NCI-H146 treated with DMSO at 0.1 percent for 48 hours (cell line): ENCODE measurements at regions not wholly inside any gene's neighbourhood (a gene's known extent, or its start where the extent isn't known, plus 50 kb on each side); places are given as distances from the start of the nearest gene placed in this dataset.

Experiments used
- DNase-seq: peaks from one replicate; lab custom pipeline; 2025; ENCODE audit not compliant: unreplicated experiment; lab: John Stamatoyannopoulos, UW

- DNase-seq: no peak
These were observed 71.1 kb upstream of the SDK1 start for GRCh38 chr7:3229904-3230470.

- no peak for DNase-seq
These were observed 70.1 kb upstream of the SDK1 start for GRCh38 chr7:3230908-3231307.

GRCh38 chr7:3232228-3232627 is 68.8 kb upstream of the SDK1 start:
- no peak for DNase-seq

DNA sequence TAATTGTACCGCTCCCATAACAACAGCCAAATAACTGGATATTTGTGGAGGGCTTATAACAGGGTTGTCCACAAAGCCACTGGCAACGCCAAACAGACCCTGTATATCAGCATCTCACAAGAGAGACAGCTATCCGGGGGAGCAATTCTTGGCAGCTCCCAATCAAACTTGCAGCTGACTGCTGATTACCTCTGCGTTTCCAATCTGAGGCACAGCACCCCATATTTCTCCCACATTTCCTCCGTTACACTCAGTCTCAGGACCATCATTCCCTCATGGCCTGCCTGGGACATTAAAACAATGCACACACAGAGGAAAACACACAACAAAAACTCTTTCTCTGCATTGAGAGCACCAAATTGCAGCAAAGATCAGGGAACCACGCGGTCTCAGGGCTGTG is 67.8 kb upstream of the SDK1 start:
- DNase-seq: no peak

DNA sequence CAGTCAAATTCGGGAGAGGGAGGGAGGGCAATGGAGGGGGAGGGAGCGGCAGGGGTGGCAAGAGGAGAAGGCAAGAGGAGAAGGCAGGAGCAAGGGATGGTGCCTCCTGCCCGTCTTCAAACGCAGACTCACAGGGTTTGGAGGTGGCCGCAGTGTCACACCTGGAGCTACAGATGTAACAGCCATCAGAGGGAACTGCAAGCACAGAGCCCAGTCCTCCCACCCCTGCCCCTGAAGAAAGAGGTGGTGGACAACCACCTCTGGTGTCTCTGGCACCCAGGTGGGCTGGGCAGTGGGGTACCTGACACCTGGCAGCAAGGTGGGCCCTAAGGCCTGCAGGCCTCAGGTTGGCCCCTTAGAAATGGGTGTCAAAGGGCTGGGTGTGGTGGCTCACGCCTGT is 67.0 kb upstream of the SDK1 start:
- DNase-seq: no peak

DNA sequence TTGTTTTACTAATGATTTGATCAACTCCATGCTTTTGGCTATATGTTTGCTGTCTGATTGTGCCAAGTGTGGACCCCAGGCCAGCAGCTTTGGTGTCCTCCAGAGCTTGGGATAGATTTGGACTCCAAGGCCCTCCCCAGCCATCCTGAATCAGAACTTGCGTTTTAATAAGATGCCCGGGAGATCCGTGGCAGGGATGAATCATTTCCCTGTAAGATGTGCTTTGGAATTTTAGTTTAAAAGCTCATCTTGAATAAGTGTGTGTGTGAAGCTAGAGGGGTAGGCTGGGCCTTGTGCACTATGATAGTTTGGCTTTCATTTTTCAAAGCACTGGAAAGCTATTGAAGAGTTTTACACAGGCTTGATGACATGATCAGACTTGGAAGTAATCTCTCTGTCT is 66.2 kb upstream of the SDK1 start:
- DNase-seq: no peak

- DNase-seq: no peak
These were observed 65.7 kb upstream of the SDK1 start for GRCh38 chr7:3235322-3235721.

- DNase-seq: no peak
These were observed 64.8 kb upstream of the SDK1 start for GRCh38 chr7:3236268-3236667.

- DNase-seq: no peak
These were observed 62.4 kb upstream of the SDK1 start for GRCh38 chr7:3238525-3239210.

GRCh38 chr7:3239291-3239691 is 61.8 kb upstream of the SDK1 start:
- no peak for DNase-seq

- DNase-seq: no peak
These were observed 60.1 kb upstream of the SDK1 start for GRCh38 chr7:3240826-3241430.

- no peak for DNase-seq
These were observed 59.3 kb upstream of the SDK1 start for GRCh38 chr7:3241686-3242258.

DNA sequence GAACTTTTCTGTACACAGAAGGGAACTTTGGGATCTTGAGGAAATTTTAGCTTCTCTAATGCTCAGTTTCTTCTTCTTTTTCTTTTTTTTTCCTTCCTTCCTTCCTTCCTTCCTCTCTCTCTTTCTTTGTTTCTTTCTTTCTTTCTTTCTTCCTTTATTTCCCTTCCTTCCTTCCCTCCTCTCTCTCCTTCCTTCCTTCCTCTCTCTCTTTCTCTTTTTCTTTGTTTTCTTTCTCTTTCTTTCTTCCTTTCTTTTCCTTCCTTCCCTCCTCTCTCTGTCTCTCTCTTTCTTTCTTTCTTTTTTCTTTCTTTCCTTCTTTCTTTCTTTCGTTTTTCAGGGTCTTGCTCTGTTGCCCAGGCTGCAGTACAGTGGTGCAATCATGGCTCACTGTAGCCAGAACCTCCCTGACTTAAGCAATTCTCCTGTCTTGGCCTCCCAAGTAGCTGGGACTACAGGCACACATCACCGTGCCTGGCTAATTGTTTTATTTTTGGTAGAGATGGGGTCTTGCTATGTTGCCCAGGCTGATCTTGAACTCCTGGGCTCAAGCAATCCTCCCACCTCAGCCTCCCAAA is 58.6 kb upstream of the SDK1 start:
- DNase-seq: no peak

DNA sequence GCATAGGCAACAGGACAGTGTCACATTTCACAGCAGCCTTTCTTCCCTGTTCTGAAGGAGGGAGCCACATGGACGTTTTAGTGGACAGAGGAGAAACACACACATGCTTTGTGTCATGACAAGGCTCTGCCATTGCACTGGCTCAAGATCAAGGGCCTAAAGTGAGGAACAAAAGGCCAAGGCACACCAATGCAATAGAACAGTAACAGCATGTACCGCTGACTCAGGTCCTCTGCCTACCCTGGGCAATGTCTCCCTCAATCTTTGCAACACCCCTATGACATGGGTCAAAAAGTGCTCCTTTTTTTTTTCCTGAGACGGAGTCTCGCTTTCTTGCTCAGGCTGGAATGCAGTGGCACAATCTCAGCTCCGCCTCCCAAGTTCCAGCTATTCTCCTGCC is 57.8 kb upstream of the SDK1 start:
- no peak for DNase-seq

GRCh38 chr7:3243680-3244079 is 57.4 kb upstream of the SDK1 start:
- no peak for DNase-seq

- DNase-seq: peak; percentile 43
These were observed 56.7 kb upstream of the SDK1 start for GRCh38 chr7:3244241-3244814.

DNA sequence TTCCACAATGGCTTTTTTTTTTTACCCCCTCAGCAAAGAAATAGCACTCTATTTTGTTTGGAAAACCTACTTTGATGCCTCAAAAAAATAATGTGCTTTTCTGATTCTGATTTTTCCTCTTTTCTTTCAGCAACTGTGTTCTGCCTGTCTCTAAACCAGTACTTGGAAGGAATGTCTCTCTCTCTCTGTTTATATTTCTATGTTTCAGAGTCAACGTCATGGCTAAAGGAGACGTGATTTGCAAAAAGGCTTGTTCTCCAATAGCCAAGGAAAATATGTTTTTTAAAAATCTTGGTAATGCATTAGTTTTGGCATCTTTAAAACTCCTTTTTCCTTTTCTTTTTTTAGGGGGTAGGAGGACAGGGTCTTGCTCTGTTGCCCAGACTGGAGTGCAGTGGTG is 56.0 kb upstream of the SDK1 start:
- DNase-seq: no peak

GRCh38 chr7:3245721-3246120 is 55.3 kb upstream of the SDK1 start:
- DNase-seq: no peak

DNA sequence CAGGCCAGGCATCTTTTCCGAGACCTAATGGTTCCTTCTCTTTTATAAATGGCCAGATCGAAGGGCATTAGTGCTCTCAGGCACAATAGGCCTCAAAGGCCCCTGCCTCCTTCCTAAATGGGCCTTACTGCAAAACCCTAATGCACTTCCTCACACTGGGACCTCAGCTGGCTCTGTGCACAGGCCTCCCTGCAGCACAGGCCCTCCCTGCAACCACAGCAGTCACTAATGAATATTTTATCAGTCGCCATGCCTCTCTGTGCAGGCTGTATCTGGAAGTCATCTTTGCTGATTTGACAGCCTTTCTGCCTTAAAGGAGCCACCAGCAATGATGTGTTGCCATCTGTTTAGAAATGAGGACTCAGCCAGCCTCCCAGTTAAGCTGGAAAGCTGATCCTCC is 54.9 kb upstream of the SDK1 start:
- no peak for DNase-seq

- DNase-seq: no peak
These were observed 54.4 kb upstream of the SDK1 start for GRCh38 chr7:3246651-3247050.

GRCh38 chr7:3250725-3251124 is 50.3 kb upstream of the SDK1 start:
- no peak for DNase-seq
